ENCODE measurements at regions not wholly inside any gene's neighbourhood (a gene's known extent, or its start where the extent isn't known, plus 50 kb on each side); places are given as distances from the start of the nearest gene placed in this dataset.

- TF ChIP-seq, protein P1, sequence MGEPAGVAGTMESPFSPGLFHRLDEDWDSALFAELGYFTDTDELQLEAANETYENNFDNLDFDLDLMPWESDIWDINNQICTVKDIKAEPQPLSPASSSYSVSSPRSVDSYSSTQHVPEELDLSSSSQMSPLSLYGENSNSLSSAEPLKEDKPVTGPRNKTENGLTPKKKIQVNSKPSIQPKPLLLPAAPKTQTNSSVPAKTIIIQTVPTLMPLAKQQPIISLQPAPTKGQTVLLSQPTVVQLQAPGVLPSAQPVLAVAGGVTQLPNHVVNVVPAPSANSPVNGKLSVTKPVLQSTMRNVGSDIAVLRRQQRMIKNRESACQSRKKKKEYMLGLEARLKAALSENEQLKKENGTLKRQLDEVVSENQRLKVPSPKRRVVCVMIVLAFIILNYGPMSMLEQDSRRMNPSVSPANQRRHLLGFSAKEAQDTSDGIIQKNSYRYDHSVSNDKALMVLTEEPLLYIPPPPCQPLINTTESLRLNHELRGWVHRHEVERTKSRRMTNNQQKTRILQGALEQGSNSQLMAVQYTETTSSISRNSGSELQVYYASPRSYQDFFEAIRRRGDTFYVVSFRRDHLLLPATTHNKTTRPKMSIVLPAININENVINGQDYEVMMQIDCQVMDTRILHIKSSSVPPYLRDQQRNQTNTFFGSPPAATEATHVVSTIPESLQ (CRISPR knock-in tag; IDR thresholded peaks at IDR 0.05) = no peak
- TF ChIP-seq, protein P2, sequence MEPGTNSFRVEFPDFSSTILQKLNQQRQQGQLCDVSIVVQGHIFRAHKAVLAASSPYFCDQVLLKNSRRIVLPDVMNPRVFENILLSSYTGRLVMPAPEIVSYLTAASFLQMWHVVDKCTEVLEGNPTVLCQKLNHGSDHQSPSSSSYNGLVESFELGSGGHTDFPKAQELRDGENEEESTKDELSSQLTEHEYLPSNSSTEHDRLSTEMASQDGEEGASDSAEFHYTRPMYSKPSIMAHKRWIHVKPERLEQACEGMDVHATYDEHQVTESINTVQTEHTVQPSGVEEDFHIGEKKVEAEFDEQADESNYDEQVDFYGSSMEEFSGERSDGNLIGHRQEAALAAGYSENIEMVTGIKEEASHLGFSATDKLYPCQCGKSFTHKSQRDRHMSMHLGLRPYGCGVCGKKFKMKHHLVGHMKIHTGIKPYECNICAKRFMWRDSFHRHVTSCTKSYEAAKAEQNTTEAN (CRISPR knock-in tag; IDR thresholded peaks at IDR 0.05) = no peak
- TF ChIP-seq NR2C2 (CRISPR knock-in tag; IDR thresholded peaks at IDR 0.05) (no peak), ZBTB21 (CRISPR knock-in tag; IDR thresholded peaks at IDR 0.05; ENCODE audit: borderline replicate concordance) (no peak), ZNF317 (CRISPR knock-in tag; IDR thresholded peaks at IDR 0.05; ENCODE audit: borderline replicate concordance, low read depth) (no peak), CREM (CRISPR knock-in tag; IDR thresholded peaks at IDR 0.05) (no peak), ZNF671 (CRISPR knock-in tag; IDR thresholded peaks at IDR 0.05) (no peak), USF1 (CRISPR knock-in tag; IDR thresholded peaks at IDR 0.05) (no peak), USF2 (CRISPR knock-in tag; IDR thresholded peaks at IDR 0.05) (no peak)
- TF ChIP-seq, protein P3, sequence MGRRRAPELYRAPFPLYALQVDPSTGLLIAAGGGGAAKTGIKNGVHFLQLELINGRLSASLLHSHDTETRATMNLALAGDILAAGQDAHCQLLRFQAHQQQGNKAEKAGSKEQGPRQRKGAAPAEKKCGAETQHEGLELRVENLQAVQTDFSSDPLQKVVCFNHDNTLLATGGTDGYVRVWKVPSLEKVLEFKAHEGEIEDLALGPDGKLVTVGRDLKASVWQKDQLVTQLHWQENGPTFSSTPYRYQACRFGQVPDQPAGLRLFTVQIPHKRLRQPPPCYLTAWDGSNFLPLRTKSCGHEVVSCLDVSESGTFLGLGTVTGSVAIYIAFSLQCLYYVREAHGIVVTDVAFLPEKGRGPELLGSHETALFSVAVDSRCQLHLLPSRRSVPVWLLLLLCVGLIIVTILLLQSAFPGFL (CRISPR knock-in tag; IDR thresholded peaks at IDR 0.05; ENCODE audit: borderline replicate concordance) = no peak
Measured at GRCh38 chr2:223260681-223261080, 208.7 kb downstream of the KCNE4 start (continued).

DNA sequence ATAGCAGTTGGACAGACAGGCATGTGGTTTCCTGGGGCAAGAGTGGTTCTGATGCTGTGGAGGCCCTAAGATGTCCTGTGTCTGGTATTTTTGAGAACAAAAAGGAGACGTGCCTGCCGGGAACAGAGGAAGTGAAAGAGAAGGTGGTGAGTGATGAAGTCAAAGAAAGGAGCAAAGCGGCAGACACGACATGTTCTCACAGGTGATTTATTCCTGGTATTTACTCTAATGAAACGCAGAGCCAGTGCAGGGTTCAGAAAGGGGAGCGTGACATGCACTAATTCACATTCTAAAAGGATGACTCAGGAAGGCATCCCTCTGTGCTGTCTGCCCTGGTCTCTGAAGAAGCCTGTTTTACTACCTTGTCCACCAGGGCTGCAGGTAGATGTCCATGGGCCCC lies 211.0 kb downstream of the KCNE4 start:
- no peaks in the 10 kb centered on the region; the same call in 1 of the 2 replicates for H3K36me3 Mint-ChIP-seq
- H3K27ac Mint-ChIP-seq = no peak overlapping the region
- ChIA-PET CTCF (interaction anchor here (0.8 kb wide), 1 partner anchor 44 kb away, joined by 3 read pairs; no protein-coding TSS in a partner anchor), POLR2A (no interaction called here)
- peak; percentile 50 for ATAC-seq
- no peaks in the 10 kb centered on the region for H3K4me1 Mint-ChIP-seq
- TF ChIP-seq, protein P4, sequence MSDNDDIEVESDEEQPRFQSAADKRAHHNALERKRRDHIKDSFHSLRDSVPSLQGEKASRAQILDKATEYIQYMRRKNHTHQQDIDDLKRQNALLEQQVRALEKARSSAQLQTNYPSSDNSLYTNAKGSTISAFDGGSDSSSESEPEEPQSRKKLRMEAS (CRISPR knock-in tag; IDR thresholded peaks at IDR 0.05) = no peak
- TF ChIP-seq, protein P3 (CRISPR knock-in tag; IDR thresholded peaks at IDR 0.05; ENCODE audit: borderline replicate concordance) = no peak
- TF ChIP-seq USF1 (CRISPR knock-in tag; IDR thresholded peaks at IDR 0.05) (no peak), FOXK1 (CRISPR knock-in tag; IDR thresholded peaks at IDR 0.05) (no peak), ZNF416 (CRISPR knock-in tag; IDR thresholded peaks at IDR 0.05) (no peak), TEAD1 (CRISPR knock-in tag; IDR thresholded peaks at IDR 0.05) (no peak), IRF2 (CRISPR knock-in tag; IDR thresholded peaks at IDR 0.05; ENCODE audit: borderline replicate concordance, low read depth) (no peak), SOX15 (CRISPR knock-in tag; IDR thresholded peaks at IDR 0.05) (no peak), ZNF317 (CRISPR knock-in tag; IDR thresholded peaks at IDR 0.05; ENCODE audit: borderline replicate concordance, low read depth) (no peak), RELA (CRISPR knock-in tag; IDR thresholded peaks at IDR 0.05; ENCODE audit: borderline replicate concordance) (no peak), HMGA2 (CRISPR knock-in tag; IDR thresholded peaks at IDR 0.05) (no peak)
- TF ChIP-seq, protein P1 (CRISPR knock-in tag; IDR thresholded peaks at IDR 0.05) = no peak
- TF ChIP-seq, protein P5, sequence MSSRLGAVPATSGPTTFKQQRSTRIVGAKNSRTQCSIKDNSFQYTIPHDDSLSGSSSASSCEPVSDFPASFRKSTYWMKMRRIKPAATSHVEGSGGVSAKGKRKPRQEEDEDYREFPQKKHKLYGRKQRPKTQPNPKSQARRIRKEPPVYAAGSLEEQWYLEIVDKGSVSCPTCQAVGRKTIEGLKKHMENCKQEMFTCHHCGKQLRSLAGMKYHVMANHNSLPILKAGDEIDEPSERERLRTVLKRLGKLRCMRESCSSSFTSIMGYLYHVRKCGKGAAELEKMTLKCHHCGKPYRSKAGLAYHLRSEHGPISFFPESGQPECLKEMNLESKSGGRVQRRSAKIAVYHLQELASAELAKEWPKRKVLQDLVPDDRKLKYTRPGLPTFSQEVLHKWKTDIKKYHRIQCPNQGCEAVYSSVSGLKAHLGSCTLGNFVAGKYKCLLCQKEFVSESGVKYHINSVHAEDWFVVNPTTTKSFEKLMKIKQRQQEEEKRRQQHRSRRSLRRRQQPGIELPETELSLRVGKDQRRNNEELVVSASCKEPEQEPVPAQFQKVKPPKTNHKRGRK (CRISPR knock-in tag; IDR thresholded peaks at IDR 0.05; ENCODE audit: borderline replicate concordance) = no peak
- TF ChIP-seq, protein P6, sequence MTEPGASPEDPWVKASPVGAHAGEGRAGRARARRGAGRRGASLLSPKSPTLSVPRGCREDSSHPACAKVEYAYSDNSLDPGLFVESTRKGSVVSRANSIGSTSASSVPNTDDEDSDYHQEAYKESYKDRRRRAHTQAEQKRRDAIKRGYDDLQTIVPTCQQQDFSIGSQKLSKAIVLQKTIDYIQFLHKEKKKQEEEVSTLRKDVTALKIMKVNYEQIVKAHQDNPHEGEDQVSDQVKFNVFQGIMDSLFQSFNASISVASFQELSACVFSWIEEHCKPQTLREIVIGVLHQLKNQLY (CRISPR knock-in tag; IDR thresholded peaks at IDR 0.05) = no peak
- TF ChIP-seq, protein P7, sequence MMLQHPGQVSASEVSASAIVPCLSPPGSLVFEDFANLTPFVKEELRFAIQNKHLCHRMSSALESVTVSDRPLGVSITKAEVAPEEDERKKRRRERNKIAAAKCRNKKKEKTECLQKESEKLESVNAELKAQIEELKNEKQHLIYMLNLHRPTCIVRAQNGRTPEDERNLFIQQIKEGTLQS (CRISPR knock-in tag; conservative IDR thresholded peaks at IDR 0.05) = no peak
- no peak for DNase-seq (ENCODE audit: low spot score)
- no peak overlapping the region for H3K4me3 Mint-ChIP-seq
- peaks cover 13% of the 10 kb centered on the region for H3K9me3 Mint-ChIP-seq
- H3K27me3 Mint-ChIP-seq (ENCODE audit: low read depth) = no peaks in the 10 kb centered on the region; the same call in 1 of the 2 replicates
